Natural killer cell (primary cell): ENCODE measurements at regions not wholly inside any gene's neighbourhood (a gene's known extent, or its start where the extent isn't known, plus 50 kb on each side); places are given as distances from the start of the nearest gene placed in this dataset.

Experiments used
- ATAC-seq, 3 donors: fragments of 150-1000 bp in 2 of 3; fragments of 200-7000 bp in 1 of 3; cut with Tn5 transposase; 1 replicate in 1 of 3; 2 replicates in 2 of 3; pipeline ENCODE4 v1.10.0; 2021; ENCODE audit warnings: mild to moderate bottlenecking in 2 of 3, moderate library complexity in 2 of 3
- DNase-seq, 2 donors: peaks; one replicate each; pipeline versions ENCODE4 v3.0.0 to v3.0.0-alpha.2; 2013 to 2021; ENCODE audit warnings: mixed read lengths in 1 of 2
- H3K27ac ChIP-seq: one replicate; pipeline ENCODE4 v1.5.1; 2013; ENCODE audit warnings: mild to moderate bottlenecking, low read length
- H3K27me3 ChIP-seq: one replicate; pipeline ENCODE4 v1.6.1; 2013; ENCODE audit warnings: low read length; ENCODE audit not compliant: control insufficient read depth, insufficient read depth
- H3K36me3 ChIP-seq: one replicate; pipeline ENCODE4 v1.6.1; 2013; ENCODE audit warnings: low read length; ENCODE audit not compliant: control insufficient read depth, insufficient read depth
- H3K4me1 ChIP-seq: one replicate; pipeline ENCODE4 v1.6.1; 2013; ENCODE audit warnings: low read length; ENCODE audit not compliant: control insufficient read depth, insufficient read depth
- H3K4me3 ChIP-seq: one replicate; pipeline ENCODE4 v1.5.1; 2013; ENCODE audit warnings: low read length
- H3K9me3 ChIP-seq: one replicate; pipeline ENCODE4 v1.6.1; 2013; ENCODE audit warnings: low read length; ENCODE audit not compliant: control insufficient read depth, insufficient read depth
- H3K27ac Mint-ChIP-seq, 2 donors: one replicate each; pipeline ENCODE4 v1.8.0; 2022; ENCODE audit warnings: mild to moderate bottlenecking in 2 of 2, mixed read lengths in 2 of 2, moderate library complexity in 1 of 2
- H3K27me3 Mint-ChIP-seq, 2 donors: one replicate each; pipeline ENCODE4 v1.8.0; 2022; ENCODE audit warnings: low read depth in 2 of 2, mixed read lengths in 2 of 2
- H3K36me3 Mint-ChIP-seq: one replicate; pipeline ENCODE4 v1.8.0; 2022; ENCODE audit warnings: mixed read lengths
- H3K4me1 Mint-ChIP-seq, 2 donors: one replicate each; pipeline ENCODE4 v1.8.0; 2022; ENCODE audit warnings: mixed read lengths in 2 of 2
- H3K4me3 Mint-ChIP-seq: one replicate; pipeline ENCODE4 v1.8.0; 2022; ENCODE audit warnings: mild to moderate bottlenecking, moderate library complexity, mixed read lengths
- H3K9me3 Mint-ChIP-seq, 2 donors: one replicate each; pipeline ENCODE4 v1.8.0; 2022; ENCODE audit warnings: mixed read lengths in 2 of 2
- CTCF ChIP-seq: fragments of 200-600 bp; IDR thresholded peaks from one replicate; pipeline ENCODE4 v1.8.0; 2022; ENCODE audit warnings: antibody characterized with exemption
- WGBS: methylation state at CpG from one replicate; pipeline ENCODE4 v1.1.7; 2013; ENCODE audit warnings: missing lambda C conversion rate; ENCODE audit not compliant: insufficient coverage; 5-methylcytosine and 5-hydroxymethylcytosine counted together
- intact Hi-C: fragments of 100-400 bp; cut with micrococcal nuclease; formaldehyde crosslinking; loops from one replicate; pipeline ENCODE4 v1.14.2; 2022

- no peak for TF ChIP-seq CTCF
- Mint-ChIP-seq H3K9me3 (no peaks in the 10 kb centered on the region), H3K36me3 (no peaks in the 10 kb centered on the region), H3K4me1 (no peaks in the 10 kb centered on the region), H3K27ac (no peak overlapping the region), H3K27me3 (no peaks in the 10 kb centered on the region), H3K4me3 (no peak overlapping the region)
- H3K27ac ChIP-seq: no peak overlapping the region
- no peaks in the 10 kb centered on the region for H3K27me3 ChIP-seq
- H3K36me3 ChIP-seq: no peaks in the 10 kb centered on the region
- H3K4me1 ChIP-seq: no peaks in the 10 kb centered on the region
- H3K9me3 ChIP-seq: no peaks in the 10 kb centered on the region
- ATAC-seq (no peak), DNase-seq (no peak)
- intact Hi-C loops: no loop called here
- H3K4me3 ChIP-seq: no peak overlapping the region
Measured at GRCh38 chr7:42414028-42414427, 177.0 kb upstream of the GLI3 start.

GRCh38 chr7:42409296-42409695, 172.3 kb upstream of the GLI3 start:
- intact Hi-C loops: no loop called here
- no peak overlapping the region for H3K4me3 ChIP-seq
- no peaks in the 10 kb centered on the region for H3K9me3 ChIP-seq
- ATAC-seq (no peak), DNase-seq (no peak)
- H3K4me1 ChIP-seq: no peaks in the 10 kb centered on the region
- no peak for TF ChIP-seq CTCF
- H3K9me3 Mint-ChIP-seq: no peaks in the 10 kb centered on the region
- no peaks in the 10 kb centered on the region for H3K27me3 Mint-ChIP-seq
- H3K27ac Mint-ChIP-seq: no peak overlapping the region
- 89% methylated on average over 7 of the region's 8 CpGs for WGBS
- H3K27ac ChIP-seq: no peak overlapping the region
- no peaks in the 10 kb centered on the region for H3K4me1 Mint-ChIP-seq
- no peak overlapping the region for H3K4me3 Mint-ChIP-seq
- H3K36me3 Mint-ChIP-seq: no peaks in the 10 kb centered on the region
- H3K27me3 ChIP-seq: no peaks in the 10 kb centered on the region
- no peaks in the 10 kb centered on the region for H3K36me3 ChIP-seq

GRCh38 chr7:42407833-42408232, 170.8 kb upstream of the GLI3 start:
- H3K27me3 ChIP-seq: no peaks in the 10 kb centered on the region
- WGBS: 67% methylated on average over 4 of the region's 4 CpGs
- H3K4me1 Mint-ChIP-seq: no peaks in the 10 kb centered on the region
- no peak overlapping the region for H3K27ac ChIP-seq
- H3K36me3 Mint-ChIP-seq: no peaks in the 10 kb centered on the region
- no peak overlapping the region for H3K27ac Mint-ChIP-seq
- intact Hi-C loops: no loop called here
- no peak for ATAC-seq
- H3K27me3 Mint-ChIP-seq: no peaks in the 10 kb centered on the region
- no peak for TF ChIP-seq CTCF
- H3K4me3 Mint-ChIP-seq: no peak overlapping the region
- H3K4me1 ChIP-seq: no peaks in the 10 kb centered on the region
- H3K9me3 Mint-ChIP-seq: no peaks in the 10 kb centered on the region
- no peak for DNase-seq
- H3K4me3 ChIP-seq: no peak overlapping the region
- H3K36me3 ChIP-seq: no peaks in the 10 kb centered on the region
- no peaks in the 10 kb centered on the region for H3K9me3 ChIP-seq

- Histone ChIP-seq H3K27ac (no peak overlapping the region), H3K4me3 (no peak overlapping the region), H3K27me3 (no peaks in the 10 kb centered on the region), H3K9me3 (no peaks in the 10 kb centered on the region), H3K4me1 (no peaks in the 10 kb centered on the region), H3K36me3 (no peaks in the 10 kb centered on the region)
- DNase-seq (no peak), ATAC-seq (no peak)
- WGBS: 84% methylated on average over 13 of the region's 15 CpGs
- Mint-ChIP-seq H3K9me3 (peaks cover 0 to 2% of the 10 kb centered on the region in 2 donors), H3K27ac (no peak overlapping the region), H3K27me3 (no peaks in the 10 kb centered on the region), H3K4me3 (no peak overlapping the region), H3K36me3 (no peaks in the 10 kb centered on the region), H3K4me1 (no peaks in the 10 kb centered on the region)
- TF ChIP-seq CTCF: no peak
- intact Hi-C loops: no loop called here
Measured at GRCh38 chr7:42407021-42407710, 170.2 kb upstream of the GLI3 start.
